HG03442 (cell line): ENCODE measurements at regions not wholly inside any gene's neighbourhood (a gene's known extent, or its start where the extent isn't known, plus 50 kb on each side); places are given as distances from the start of the nearest gene placed in this dataset.
A peak's percentile ranks its signal among the peaks of the same experiment; 100 is the strongest.

ENCODE experiments used
- ATAC-seq: cut with Tn5 transposase; IDR thresholded peaks from one replicate; pipeline ENCODE4 v1.9.1; 2021; ENCODE audit warnings: mild to moderate bottlenecking, moderate library complexity; ENCODE audit not compliant: unreplicated experiment

DNA sequence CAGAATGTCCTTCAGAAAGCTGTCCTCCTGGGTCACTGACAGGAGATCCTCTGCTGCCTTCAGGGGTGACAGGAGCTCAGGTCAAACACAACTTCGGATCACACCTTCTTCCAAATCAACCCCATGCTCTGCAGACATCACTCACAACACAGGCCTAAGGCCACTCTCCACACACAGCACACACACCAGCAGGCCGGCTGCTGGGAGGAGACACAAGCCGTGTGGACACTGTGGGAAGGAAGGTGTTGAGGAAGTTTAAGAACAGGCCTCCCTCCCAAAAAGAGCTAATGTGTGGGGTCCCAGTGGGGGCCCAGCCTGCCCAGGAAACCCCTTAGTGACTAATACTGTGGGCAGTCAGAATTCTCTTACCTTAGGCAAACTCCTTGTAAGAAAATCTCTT is 290.3 kb upstream of the ID2 start:
- ATAC-seq, result no peak

DNA sequence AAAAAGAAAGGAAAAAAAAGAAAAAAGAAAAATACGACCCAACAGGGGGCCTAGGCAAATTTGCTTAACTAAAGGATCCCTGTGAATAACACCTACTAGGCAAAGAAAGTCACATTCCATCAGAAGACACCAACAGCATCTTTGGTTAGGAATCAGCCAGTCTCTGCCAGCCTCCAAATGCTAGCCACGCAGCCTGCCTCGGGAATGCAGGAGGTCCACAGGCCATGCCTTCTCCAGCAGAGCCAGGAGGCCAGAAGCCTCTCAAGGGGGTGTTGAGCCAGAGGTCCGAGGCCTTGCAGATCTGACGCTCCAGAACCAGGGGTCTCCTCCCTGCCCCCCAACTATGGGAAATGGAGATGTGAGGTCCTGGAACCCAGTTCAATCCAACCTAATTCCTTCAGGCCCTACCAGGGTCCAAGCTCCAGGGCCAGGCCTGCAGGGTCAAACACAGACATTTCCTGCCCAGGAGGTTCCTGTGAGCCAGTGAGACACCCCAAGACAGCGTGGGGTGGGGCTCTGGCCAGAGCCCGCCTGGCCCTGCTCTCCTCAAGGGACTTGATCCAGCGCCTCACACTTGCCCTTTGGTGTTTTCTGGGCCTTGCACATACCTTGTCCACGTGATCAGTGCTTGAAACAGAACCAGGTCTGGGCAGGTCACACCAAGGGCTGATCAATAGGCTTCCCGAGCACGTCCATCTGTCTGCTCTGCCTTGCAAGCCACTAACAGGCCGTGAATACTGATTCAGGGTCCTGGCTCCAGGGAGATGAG is 289.6 kb upstream of the ID2 start:
- no peak for ATAC-seq

DNA sequence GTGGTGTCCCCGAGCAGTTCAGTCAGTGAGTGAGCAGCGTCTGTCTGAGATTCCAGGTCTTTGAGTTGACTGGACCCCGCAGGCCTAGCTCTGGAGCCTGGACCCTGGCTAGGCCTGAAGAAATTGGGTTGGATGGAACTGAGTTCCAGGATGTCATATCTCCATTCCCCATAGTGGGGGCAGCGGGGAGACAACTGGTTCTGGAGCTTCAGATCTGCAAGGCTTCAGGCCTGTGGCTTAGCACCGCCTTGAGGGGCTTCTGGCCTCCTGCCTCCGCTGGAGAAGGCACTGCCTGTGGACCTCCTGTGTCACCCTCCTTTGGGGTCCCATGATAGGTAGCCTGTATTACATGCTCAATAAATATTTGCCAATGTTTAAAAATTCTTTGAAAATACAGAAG is 288.4 kb upstream of the ID2 start:
- ATAC-seq, result no peak

DNA sequence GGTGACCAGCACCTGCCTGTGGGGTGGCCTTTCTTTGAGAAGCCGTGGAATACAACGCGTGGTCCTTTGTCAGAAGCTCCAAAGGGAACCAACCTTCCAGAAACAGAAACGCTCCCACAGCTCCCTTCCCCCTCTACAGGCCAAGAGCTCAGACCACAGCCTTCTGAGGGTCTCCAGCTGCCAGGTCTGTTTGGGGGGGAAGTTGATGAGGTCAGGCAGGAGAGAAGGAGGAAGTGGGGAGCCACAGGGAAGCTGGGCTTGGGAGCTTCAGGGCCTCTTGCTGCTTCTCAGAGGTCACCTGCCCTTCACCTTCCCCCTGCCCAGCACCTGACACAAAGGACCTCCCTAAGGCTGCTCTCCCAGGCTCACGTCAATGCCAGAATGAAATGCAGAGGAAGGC is 287.7 kb upstream of the ID2 start:
- ATAC-seq, result no peak

DNA sequence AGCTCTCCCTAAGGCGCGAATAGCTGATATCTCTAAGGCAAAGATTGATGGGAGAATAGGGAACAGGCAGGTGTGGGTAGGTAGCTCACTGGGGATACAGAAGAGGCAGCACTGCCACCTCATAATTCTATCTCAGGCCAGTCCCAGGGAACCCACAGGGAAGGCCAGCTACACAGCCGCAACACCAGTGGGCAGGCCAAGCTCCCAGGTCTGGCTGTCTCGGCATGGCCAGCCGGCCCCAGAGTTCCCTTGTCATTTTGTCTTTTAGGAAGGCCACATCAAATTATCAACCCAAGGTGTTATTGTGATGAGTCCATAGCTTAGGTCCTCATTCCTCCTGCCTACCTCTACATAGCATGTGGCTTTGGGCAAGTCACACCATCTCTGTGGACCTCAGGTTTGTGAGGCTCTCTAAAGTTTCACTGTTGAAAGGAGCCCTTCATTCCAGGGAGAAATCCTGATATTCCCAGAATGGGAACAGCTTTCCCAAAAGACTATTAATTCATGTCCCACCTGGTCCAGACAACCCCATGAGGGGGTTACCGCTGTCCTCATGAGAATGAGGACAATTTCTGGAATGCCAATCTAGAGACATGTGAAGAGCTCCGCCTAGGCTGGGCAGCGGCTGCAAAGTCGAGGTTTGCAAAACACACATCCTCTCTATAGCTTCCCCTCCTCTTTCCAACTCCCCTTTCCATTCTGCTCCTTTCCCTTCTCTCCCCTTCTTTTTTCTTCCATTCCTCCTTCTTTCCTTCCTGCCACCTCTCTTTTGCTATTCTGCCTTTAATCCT is 287.1 kb upstream of the ID2 start:
- ATAC-seq, result no peak

DNA sequence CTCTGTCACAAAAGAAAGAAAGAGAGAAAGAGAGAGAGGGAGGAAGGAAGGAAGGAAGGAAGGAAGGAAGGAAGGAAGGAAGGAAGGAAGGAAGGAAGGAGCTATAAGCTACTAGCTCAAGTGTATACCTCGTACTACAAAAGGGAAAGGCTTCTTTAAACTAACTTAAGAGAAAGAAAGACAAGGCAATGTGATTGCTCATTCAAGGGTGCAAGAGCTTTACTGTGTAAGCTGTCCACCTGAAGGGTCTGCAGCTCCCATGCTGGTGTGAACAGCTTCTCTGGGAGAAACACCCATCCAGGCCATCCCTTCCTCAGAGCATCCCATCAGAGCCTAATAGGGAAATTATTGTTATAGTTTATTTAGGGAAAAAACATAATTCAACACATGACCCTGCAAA is 286.1 kb upstream of the ID2 start:
- ATAC-seq, result no peak

DNA sequence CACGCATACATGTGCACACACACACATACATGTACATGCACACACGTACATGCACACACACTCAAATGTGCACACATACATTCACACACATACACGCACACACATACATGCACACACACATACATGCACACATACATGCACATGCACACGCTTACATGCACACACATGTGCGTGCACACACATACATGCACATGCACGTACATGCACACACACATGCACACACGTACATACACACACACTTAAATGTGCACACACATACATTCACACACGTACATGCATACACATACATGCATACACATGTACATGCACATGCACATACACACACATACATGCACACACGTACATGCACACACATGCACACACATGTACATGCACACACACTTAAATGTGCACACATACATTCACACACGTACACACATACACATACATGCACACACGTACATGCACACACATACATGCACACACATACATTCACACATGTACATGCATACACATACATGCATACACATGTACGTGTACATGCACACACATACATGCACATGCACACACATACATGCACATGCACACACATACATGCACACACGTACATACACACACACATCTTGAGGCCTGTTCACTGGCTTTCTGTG is 283.7 kb upstream of the ID2 start:
- no peak for ATAC-seq

DNA sequence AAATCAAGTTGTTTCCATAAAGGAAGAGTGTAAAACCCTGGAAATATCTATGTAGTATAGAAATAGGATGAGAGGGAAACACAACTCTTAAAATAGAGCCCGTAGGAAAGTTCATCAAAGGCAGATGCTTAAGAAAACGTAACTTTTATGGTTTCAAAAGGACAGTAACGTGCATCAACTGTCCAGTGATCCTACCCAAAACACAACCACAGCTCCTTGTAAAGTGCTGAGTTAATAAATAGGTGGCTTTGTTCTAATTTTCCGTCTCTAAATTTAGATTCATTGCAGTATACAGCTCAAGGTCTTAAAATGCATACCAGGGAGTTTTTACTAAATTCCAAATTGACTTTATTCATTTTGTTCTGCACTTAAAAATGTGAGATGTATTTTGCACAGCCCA is 282.1 kb upstream of the ID2 start:
- ATAC-seq, result no peak

DNA sequence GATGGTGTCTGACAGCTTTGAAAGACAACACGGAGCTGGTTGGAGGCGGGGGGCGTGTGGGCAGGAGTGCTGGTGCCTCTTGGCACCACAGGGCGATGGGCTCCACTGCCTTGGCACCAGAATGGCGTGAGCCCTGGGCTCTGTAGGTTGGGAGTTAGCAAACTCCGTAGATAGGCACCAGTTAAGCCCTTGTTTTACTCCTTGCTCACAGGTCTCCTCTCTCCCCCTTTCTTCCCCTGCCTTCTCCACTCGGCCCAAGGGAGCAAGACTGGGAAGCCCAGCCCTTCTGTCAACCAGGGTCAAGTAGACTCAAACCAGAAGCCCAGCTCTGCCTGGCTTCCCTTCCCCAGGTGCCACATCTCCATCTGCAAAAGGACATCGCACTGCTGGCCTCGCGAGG is 281.7 kb upstream of the ID2 start:
- ATAC-seq, result no peak

DNA sequence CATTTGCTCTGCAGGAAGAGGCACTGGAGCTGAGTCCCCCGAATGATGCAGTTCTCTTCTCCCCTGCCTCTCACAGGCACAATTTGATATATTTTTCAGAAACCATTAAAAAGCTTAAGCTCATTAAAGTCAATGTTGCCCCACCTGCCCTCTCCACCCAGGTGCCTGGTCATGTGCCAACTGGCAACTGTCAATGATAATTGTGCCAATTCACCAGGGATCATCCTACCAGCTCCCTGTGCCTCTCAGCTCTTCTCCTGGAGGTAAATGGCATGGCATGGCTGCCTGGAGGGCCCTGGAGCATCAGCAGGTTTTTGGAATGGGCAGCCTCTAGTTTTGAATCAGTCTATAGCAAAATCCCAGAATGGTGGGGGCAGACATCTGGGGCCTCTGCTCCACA is 279.6 kb upstream of the ID2 start:
- no peak for ATAC-seq

DNA sequence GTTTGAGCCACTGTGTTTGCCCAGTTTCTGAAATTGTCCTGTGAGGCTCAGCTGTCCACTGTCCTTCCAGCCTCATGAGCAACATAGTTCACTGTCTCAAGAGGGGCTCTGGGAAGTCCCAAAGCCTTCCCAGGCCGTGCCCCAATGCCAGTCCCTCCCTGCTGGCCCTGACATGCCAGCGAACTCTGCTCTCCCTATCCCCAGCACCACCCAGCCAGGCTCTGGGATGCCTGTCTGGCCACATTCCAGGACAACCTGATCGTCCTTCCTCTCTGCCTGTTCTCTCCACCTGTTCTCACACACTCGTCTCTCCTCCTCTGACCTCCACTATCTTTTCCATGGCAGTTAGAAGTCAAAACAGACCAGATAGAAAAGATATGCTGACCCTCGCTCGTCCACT is 278.0 kb upstream of the ID2 start:
- ATAC-seq, result no peak

DNA sequence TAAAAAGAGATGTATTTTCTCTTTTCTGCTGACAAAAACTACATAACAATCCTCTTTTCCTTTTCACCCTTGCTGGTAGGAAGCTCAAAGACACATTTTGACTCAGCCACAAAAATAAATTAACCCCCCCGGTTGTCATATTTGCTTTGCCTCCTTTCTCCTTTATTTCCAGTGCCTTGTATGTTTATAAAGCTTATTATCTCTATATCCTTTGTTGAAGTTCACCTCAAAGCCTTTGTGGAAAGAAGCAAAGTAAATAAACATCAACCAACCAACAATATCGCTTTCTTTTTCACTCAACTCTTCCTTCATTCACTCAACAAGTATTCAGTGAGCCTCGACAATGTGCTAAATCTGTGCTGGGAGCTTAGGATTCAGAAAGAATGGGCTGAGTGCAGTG is 276.5 kb upstream of the ID2 start:
- ATAC-seq, result no peak

DNA sequence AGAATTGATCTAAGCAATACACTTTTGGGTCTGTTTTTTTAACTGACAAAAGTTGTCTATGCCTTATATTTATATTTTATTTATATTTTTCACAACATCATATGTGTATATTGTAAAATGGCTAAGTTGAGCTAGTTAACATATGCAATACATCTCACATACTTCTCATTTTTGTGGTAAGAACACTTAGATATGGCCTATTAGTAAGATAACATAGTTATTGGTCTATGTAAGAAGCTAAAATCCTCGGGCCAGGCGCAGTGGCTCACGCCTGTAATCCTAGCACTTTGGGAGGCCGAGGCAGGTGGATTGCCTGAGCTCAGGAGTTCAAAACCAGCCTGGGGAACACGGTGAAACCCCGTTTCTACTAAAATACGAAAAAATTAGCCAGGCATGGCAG is 275.6 kb upstream of the ID2 start:
- ATAC-seq, result no peak

DNA sequence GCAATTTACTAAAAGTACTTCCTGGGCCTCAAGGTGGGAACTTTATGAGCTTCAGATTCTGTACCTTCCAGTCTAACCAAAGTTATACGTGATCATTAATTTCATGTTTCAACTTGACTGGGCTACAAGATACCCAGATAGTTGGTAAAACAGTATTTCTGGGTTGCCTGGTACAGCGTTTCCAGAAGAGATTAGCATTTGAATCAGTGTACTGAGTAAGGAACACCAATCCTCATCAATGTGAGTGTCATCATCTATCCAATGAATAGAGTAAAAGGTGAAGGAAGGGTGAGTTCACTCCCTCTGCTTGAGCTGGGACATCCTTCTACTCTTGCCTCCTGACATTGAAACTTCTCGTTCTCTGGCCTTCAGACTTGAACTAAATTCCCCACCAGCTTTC is 274.5 kb upstream of the ID2 start:
- ATAC-seq, result no peak

DNA sequence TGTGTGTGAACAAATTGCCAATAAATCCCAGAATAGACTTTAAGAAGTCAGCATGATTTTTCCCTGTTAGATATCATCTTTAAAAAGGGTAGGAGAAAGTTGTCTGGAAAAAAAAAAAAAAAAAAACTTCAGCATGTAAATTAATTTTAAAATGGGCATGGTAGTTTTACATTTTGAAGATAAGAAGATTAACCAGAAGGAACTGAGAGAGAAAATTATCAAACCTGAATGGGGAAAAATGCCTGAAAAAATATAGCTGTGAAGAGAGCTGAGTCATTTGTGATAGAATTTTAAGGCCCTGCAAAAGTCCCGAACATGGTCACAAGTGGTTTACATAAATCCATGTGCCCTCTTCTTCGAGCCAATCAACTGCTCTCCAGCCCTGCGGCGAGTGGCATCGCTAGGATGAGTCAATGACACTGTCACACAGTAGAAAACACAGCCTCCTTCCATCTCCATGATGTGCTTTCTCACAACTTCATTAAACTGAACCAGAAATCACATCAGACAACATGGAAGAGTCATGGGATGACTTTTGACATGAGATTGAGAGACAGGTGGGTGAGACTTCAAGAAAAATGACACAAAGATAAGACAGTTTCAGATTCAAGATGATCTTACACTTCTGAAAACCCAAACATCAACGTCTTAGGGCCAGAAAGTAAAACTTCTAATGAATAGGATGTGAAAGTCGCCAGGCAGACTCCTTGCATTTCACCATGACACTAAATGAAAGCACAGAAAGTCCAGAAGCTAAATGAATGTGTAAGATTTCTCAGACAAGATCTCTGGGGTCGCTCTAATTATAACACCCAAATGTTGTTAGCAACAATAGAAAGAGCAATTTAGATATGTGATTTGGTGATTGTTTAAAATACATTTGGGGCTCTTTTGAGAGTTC is 273.0 kb upstream of the ID2 start:
- ATAC-seq, result peak; percentile 87

DNA sequence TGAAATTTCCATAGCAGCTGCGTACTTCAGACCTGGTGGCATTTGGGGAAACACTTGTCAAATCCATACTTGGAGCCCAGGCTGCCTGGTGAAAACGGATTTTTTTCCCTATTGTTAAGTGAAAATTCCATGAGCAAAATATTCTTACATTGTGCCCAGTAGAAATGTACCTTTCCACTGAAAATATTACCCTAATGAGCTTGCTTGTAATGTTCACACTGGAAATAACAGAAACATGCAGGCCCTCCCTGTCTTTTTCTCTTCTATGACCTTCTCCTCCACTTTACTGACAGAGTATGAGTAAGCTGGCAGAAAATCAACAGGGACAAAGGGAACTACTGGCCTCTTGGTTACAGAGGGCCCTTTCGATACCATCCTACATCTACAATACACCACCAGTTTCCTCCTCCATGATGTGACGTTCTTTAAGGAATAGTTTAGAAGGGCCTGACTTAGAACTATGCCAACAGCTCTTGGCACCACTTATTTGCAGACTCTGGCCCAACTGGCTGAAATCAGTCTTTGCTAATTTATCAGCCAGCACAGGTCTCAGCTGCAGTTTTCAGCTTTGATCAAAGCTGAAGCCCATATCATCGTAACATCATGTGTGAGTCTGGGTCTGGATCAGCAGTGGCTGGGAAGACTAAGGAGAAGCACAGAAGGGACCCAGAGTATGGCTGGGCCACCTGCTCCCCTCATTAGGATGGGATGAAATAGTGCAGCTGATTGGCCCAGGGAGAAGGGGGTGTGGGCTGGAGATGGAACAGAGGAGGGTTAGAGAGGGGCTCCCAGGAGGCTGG is 272.2 kb upstream of the ID2 start:
- no peak for ATAC-seq

DNA sequence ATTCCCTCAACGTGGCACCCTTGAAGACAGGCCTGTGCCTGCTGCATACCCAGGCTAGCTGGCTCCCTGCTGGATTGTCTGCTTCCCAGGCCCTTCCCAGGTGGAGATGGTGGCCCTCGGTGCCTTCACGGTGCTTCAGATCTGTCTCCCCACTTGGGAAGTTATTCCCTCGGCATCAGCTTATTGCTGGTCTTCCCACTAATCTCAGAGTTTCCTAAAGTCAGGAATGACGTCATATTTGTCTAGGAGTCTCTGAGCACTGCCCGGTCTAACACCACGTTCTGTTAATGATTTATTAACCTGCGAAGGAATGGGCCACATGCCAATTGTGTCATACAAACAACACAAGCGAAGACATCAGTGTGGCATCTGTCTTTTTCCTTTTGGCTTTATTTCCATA is 269.8 kb upstream of the ID2 start:
- no peak for ATAC-seq

DNA sequence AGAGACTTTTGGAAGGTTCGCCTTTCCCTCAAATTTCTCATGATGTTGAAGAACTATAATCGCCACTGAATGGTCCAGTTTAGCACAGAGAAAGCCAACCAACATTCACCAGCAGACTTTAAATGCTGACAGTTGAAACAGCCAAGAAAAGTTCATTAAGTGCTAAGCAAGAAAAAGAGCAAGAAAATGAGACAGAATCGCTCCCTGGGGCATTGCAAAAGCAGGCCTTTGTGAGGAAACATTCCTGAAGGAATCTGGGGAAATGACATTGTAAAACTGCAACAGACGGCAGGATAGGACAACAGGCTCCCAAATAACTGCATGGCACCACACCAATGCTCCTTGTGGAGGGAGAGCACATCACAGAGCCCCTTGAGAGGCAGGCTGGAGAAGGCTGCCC is 269.3 kb upstream of the ID2 start:
- no peak for ATAC-seq

DNA sequence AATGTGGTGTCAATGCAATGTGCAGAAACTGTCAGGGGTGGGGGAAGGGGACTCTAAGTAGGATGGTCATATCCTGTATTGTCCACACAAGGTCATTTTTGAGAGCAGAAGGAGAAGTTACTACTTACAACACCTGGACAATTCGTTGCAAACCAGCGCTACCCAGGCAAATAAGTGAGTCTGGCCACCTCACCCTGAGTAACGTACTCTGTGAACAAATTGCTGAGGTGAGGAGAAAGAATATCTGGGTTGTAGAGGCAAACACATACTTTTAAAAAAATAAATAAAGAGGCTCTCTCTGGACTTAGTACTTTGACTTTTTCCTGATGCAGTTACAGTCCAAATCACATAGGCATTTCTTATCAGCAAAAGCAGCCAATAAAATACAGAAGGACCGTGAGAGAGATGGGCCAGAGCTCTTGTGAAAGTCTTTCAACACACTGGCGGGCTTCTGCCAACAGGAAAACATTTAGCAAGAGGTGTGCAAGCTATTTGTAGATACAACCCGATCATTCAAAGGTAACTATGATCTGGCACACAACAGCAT is 268.2 kb upstream of the ID2 start:
- no peak for ATAC-seq
